CD4-positive, alpha-beta memory T cell (primary cell): ENCODE measurements at regions not wholly inside any gene's neighbourhood (a gene's known extent, or its start where the extent isn't known, plus 50 kb on each side); places are given as distances from the start of the nearest gene placed in this dataset.

Source experiments
- CTCF ChIA-PET: fragments of 350-600 bp; sonication (Branson Sonifier 250); formaldehyde crosslinking; loops from one replicate; lab custom pipeline; 2021; ENCODE audit warnings: inconsistent platforms; ENCODE audit not compliant: partially characterized antibody; lab: Charles Lee
- POLR2A ChIA-PET: fragments of 350-600 bp; sonication (Branson Sonifier 250); formaldehyde crosslinking; loops from one replicate; lab custom pipeline; 2021; ENCODE audit not compliant: partially characterized antibody; lab: Charles Lee
- DNase-seq, 5 donors: peaks; one replicate each; pipeline versions ENCODE4 v3.0.0 to v3.0.0-alpha.2; 2020 to 2022; ENCODE audit warnings: mixed read lengths in 1 of 5
- H3K27ac ChIP-seq: one replicate; pipeline ENCODE4 v1.7.0; 2013; ENCODE audit warnings: low read depth, low read length
- H3K27me3 ChIP-seq: 2 replicates; pipeline ENCODE4 v1.7.0; 2013; ENCODE audit warnings: mild to moderate bottlenecking, low read length, moderate library complexity; ENCODE audit not compliant: insufficient read depth
- H3K36me3 ChIP-seq: 2 replicates; pipeline ENCODE4 v1.7.0; 2013; ENCODE audit warnings: mild to moderate bottlenecking, low read length, moderate library complexity; ENCODE audit not compliant: insufficient read depth
- H3K4me1 ChIP-seq: 2 replicates; pipeline ENCODE4 v1.7.0; 2013; ENCODE audit warnings: mild to moderate bottlenecking, low read length, moderate library complexity; ENCODE audit not compliant: insufficient read depth
- H3K4me3 ChIP-seq, 2 donors: one replicate each; pipeline ENCODE4 v1.7.0; 2013; ENCODE audit warnings: low read length in 2 of 2, mild to moderate bottlenecking in 1 of 2
- H3K9me3 ChIP-seq, 2 donors: one replicate each; pipeline ENCODE4 v1.7.0; 2013; ENCODE audit warnings: low read length in 2 of 2, control low read depth in 1 of 2; ENCODE audit not compliant: control insufficient read depth in 1 of 2
- H3K27ac Mint-ChIP-seq, 7 donors: one replicate each; pipeline ENCODE4 v1.8.0; 2020 to 2021; ENCODE audit warnings: mixed read lengths in 7 of 7, mild to moderate bottlenecking in 6 of 7, inconsistent platforms in 3 of 7, moderate library complexity in 3 of 7
- H3K27me3 Mint-ChIP-seq, 2 donors: one replicate each; pipeline ENCODE4 v1.8.0; 2020 to 2021; ENCODE audit warnings: mixed read lengths in 2 of 2
- H3K36me3 Mint-ChIP-seq, 2 donors: one replicate each; pipeline ENCODE4 v1.8.0; 2020 to 2021; ENCODE audit warnings: mixed read lengths in 2 of 2, inconsistent platforms in 1 of 2, mild to moderate bottlenecking in 1 of 2
- H3K4me1 Mint-ChIP-seq, 4 donors: one replicate each; pipeline ENCODE4 v1.8.0; 2020 to 2021; ENCODE audit warnings: mixed read lengths in 4 of 4, mild to moderate bottlenecking in 1 of 4
- H3K4me3 Mint-ChIP-seq, 8 donors: one replicate each; pipeline ENCODE4 v1.8.0; 2020 to 2021; ENCODE audit warnings: mixed read lengths in 8 of 8, mild to moderate bottlenecking in 7 of 8, moderate library complexity in 6 of 8, inconsistent platforms in 3 of 8
- H3K9me3 Mint-ChIP-seq, 8 donors: one replicate each; pipeline ENCODE4 v1.8.0; 2020 to 2021; ENCODE audit warnings: mixed read lengths in 8 of 8, mild to moderate bottlenecking in 5 of 8, inconsistent platforms in 3 of 8, moderate library complexity in 1 of 8
- intact Hi-C: fragments of 100-400 bp; cut with micrococcal nuclease; formaldehyde crosslinking; loops from one replicate; pipeline ENCODE4 v1.15.1; 2023

- POLR2A ChIA-PET: no interaction called here
- no peaks in the 10 kb centered on the region for H3K27me3 ChIP-seq
- H3K4me3 Mint-ChIP-seq: no peak overlapping the region
Observed at GRCh38 chr2:120612931-120613330, 122.7 kb upstream of the GLI2 start.

GRCh38 chr2:120613742-120614571, 121.7 kb upstream of the GLI2 start:
- Mint-ChIP-seq H3K4me3 (no peak overlapping the region), H3K4me1 (no peaks in the 10 kb centered on the region), H3K27me3 (peaks cover 2 to 8% of the 10 kb centered on the region in 2 donors), H3K27ac (no peak overlapping the region), H3K36me3 (no peaks in the 10 kb centered on the region), H3K9me3 (no peaks in the 10 kb centered on the region)
- Histone ChIP-seq H3K4me3 (no peak overlapping the region), H3K27me3 (no peaks in the 10 kb centered on the region), H3K36me3 (no peaks in the 10 kb centered on the region), H3K27ac (no peak overlapping the region), H3K4me1 (no peaks in the 10 kb centered on the region), H3K9me3 (no peaks in the 10 kb centered on the region)
- intact Hi-C loops: no loop called here
- no peak for DNase-seq
- CTCF ChIA-PET: no interaction called here
- POLR2A ChIA-PET: no interaction called here

More at GRCh38 chr2:120612931-120613330, 122.7 kb upstream of the GLI2 start:
- Mint-ChIP-seq H3K36me3 (no peaks in the 10 kb centered on the region), H3K9me3 (no peaks in the 10 kb centered on the region), H3K4me1 (no peaks in the 10 kb centered on the region), H3K27me3 (peaks cover 2 to 8% of the 10 kb centered on the region in 2 donors), H3K27ac (no peak overlapping the region)
- no peaks in the 10 kb centered on the region for H3K9me3 ChIP-seq
- H3K4me1 ChIP-seq: no peaks in the 10 kb centered on the region
- no peak overlapping the region for H3K4me3 ChIP-seq
- no peaks in the 10 kb centered on the region for H3K36me3 ChIP-seq
- CTCF ChIA-PET: no interaction called here
- intact Hi-C loops: no loop called here
- DNase-seq: no peak
- no peak overlapping the region for H3K27ac ChIP-seq

GRCh38 chr2:120614901-120615300, 120.8 kb upstream of the GLI2 start:
- ChIA-PET POLR2A (no interaction called here), CTCF (no interaction called here)
- no peak overlapping the region for H3K27ac Mint-ChIP-seq
- H3K4me3 Mint-ChIP-seq: no peak overlapping the region
- no peak overlapping the region for H3K4me3 ChIP-seq
- no peaks in the 10 kb centered on the region for H3K9me3 ChIP-seq
- no peaks in the 10 kb centered on the region for H3K4me1 ChIP-seq
- no peaks in the 10 kb centered on the region for H3K4me1 Mint-ChIP-seq
- no peaks in the 10 kb centered on the region for H3K36me3 ChIP-seq
- peaks cover 2 to 7% of the 10 kb centered on the region in 2 donors for H3K27me3 Mint-ChIP-seq
- H3K27ac ChIP-seq: no peak overlapping the region
- no peaks in the 10 kb centered on the region for H3K27me3 ChIP-seq
- intact Hi-C loops: no loop called here
- H3K36me3 Mint-ChIP-seq: no peaks in the 10 kb centered on the region
- no peaks in the 10 kb centered on the region for H3K9me3 Mint-ChIP-seq
- no peak for DNase-seq

- Histone ChIP-seq H3K36me3 (no peaks in the 10 kb centered on the region), H3K9me3 (no peaks in the 10 kb centered on the region), H3K27me3 (no peaks in the 10 kb centered on the region), H3K27ac (no peak overlapping the region), H3K4me3 (no peak overlapping the region), H3K4me1 (no peaks in the 10 kb centered on the region)
- no peak overlapping the region for H3K27ac Mint-ChIP-seq
- CTCF ChIA-PET: no interaction called here
- POLR2A ChIA-PET: no interaction called here
- intact Hi-C loops: no loop called here
- H3K4me3 Mint-ChIP-seq: no peak overlapping the region
- peaks cover 2 to 7% of the 10 kb centered on the region in 2 donors for H3K27me3 Mint-ChIP-seq
- H3K9me3 Mint-ChIP-seq: no peaks in the 10 kb centered on the region
- H3K4me1 Mint-ChIP-seq: no peaks in the 10 kb centered on the region
- H3K36me3 Mint-ChIP-seq: no peaks in the 10 kb centered on the region
- DNase-seq: no peak
Observed at GRCh38 chr2:120616261-120616660, 119.4 kb upstream of the GLI2 start.

GRCh38 chr2:120617055-120617454, 118.6 kb upstream of the GLI2 start:
- H3K4me3 ChIP-seq: no peak overlapping the region
- Mint-ChIP-seq H3K4me3 (no peak overlapping the region), H3K4me1 (no peaks in the 10 kb centered on the region), H3K9me3 (no peaks in the 10 kb centered on the region), H3K36me3 (no peaks in the 10 kb centered on the region), H3K27me3 (peaks cover 2 to 7% of the 10 kb centered on the region in 2 donors), H3K27ac (no peak overlapping the region)
- no peaks in the 10 kb centered on the region for H3K4me1 ChIP-seq
- intact Hi-C loops: no loop called here
- no peaks in the 10 kb centered on the region for H3K27me3 ChIP-seq
- H3K9me3 ChIP-seq: no peaks in the 10 kb centered on the region
- no peaks in the 10 kb centered on the region for H3K36me3 ChIP-seq
- CTCF ChIA-PET: no interaction called here
- POLR2A ChIA-PET: no interaction called here
- no peak overlapping the region for H3K27ac ChIP-seq
- DNase-seq: no peak

- Histone ChIP-seq H3K27me3 (no peaks in the 10 kb centered on the region), H3K4me1 (no peaks in the 10 kb centered on the region), H3K4me3 (no peak overlapping the region), H3K9me3 (no peaks in the 10 kb centered on the region), H3K27ac (no peak overlapping the region), H3K36me3 (no peaks in the 10 kb centered on the region)
- CTCF ChIA-PET: no interaction called here
- Mint-ChIP-seq H3K36me3 (no peaks in the 10 kb centered on the region), H3K4me1 (no peaks in the 10 kb centered on the region), H3K27me3 (no peaks in the 10 kb centered on the region), H3K4me3 (no peak overlapping the region), H3K9me3 (no peaks in the 10 kb centered on the region), H3K27ac (no peak overlapping the region)
- no peak for DNase-seq
- intact Hi-C loops: no loop called here
- POLR2A ChIA-PET: no interaction called here
Observed at GRCh38 chr2:120618830-120619229, 116.8 kb upstream of the GLI2 start.

GRCh38 chr2:120619579-120619978, 116.1 kb upstream of the GLI2 start:
- Mint-ChIP-seq H3K36me3 (no peaks in the 10 kb centered on the region), H3K9me3 (no peaks in the 10 kb centered on the region), H3K27ac (no peak overlapping the region), H3K27me3 (no peaks in the 10 kb centered on the region), H3K4me3 (no peak overlapping the region), H3K4me1 (no peaks in the 10 kb centered on the region)
- no peak for DNase-seq
- intact Hi-C loops: no loop called here
- CTCF ChIA-PET: interaction anchor here (1.0 to 1.1 kb wide), 2 partner anchors 11 to 58 kb away, joined by 3 read pairs; no protein-coding TSS in a partner anchor
- no peaks in the 10 kb centered on the region for H3K27me3 ChIP-seq
- no peak overlapping the region for H3K4me3 ChIP-seq
- H3K4me1 ChIP-seq: no peaks in the 10 kb centered on the region
- H3K9me3 ChIP-seq: no peaks in the 10 kb centered on the region
- H3K27ac ChIP-seq: no peak overlapping the region
- H3K36me3 ChIP-seq: no peaks in the 10 kb centered on the region
- POLR2A ChIA-PET: no interaction called here
